Lower leg skin (tissue), 3 donors: ENCODE measurements at regions not wholly inside any gene's neighbourhood (a gene's known extent, or its start where the extent isn't known, plus 50 kb on each side); places are given as distances from the start of the nearest gene placed in this dataset.

Source experiments
- POLR2A ChIP-seq, 2 donors: fragments of 450-650 bp; IDR thresholded peaks; one replicate each; pipeline ENCODE4 v1.6.1; 2016 to 2017; ENCODE audit warnings: antibody characterized with exemption in 2 of 2, mild to moderate bottlenecking in 1 of 2, moderate library complexity in 1 of 2
- TF ChIP-seq, protein P1 (sequence below), 3 donors: fragments of 450-650 bp; IDR thresholded peaks; one replicate each; pipeline ENCODE4 v1.5.1; 2016; ENCODE audit warnings: antibody characterized with exemption in 3 of 3, mild to moderate bottlenecking in 3 of 3, moderate library complexity in 2 of 3

DNA sequence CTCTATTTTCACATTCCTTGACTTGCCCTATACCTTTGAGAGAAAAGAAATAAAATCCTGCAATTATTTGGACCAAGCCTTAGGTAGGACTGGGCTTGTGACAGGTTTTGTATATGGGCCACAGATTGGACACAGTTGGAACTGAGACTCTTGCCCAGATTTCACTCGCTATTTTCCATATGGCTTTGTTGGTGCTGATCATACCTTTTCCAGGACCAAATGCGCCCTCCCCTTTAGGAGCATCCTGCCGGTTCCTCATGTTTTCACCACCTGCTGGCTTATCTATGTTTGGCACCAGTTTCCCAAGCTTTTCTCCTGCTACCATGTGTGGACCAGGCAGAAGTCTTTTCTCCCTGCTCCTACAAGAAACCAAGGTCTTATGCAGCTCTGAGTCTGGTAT is 494.9 kb downstream of the EPHA4 start:
- TF ChIP-seq POLR2A (IDR thresholded peaks at IDR 0.05): no peak
- TF ChIP-seq, protein P1, sequence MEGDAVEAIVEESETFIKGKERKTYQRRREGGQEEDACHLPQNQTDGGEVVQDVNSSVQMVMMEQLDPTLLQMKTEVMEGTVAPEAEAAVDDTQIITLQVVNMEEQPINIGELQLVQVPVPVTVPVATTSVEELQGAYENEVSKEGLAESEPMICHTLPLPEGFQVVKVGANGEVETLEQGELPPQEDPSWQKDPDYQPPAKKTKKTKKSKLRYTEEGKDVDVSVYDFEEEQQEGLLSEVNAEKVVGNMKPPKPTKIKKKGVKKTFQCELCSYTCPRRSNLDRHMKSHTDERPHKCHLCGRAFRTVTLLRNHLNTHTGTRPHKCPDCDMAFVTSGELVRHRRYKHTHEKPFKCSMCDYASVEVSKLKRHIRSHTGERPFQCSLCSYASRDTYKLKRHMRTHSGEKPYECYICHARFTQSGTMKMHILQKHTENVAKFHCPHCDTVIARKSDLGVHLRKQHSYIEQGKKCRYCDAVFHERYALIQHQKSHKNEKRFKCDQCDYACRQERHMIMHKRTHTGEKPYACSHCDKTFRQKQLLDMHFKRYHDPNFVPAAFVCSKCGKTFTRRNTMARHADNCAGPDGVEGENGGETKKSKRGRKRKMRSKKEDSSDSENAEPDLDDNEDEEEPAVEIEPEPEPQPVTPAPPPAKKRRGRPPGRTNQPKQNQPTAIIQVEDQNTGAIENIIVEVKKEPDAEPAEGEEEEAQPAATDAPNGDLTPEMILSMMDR (IDR thresholded peaks at IDR 0.05): no peak
